ENCODE measurements at regions not wholly inside any gene's neighbourhood (a gene's known extent, or its start where the extent isn't known, plus 50 kb on each side); places are given as distances from the start of the nearest gene placed in this dataset.
"Not testable (repeated sequence)": the region's sequence is repeated elsewhere in the genome, so short reads cannot be mapped to it uniquely, and the experiment has no call there.

DNA sequence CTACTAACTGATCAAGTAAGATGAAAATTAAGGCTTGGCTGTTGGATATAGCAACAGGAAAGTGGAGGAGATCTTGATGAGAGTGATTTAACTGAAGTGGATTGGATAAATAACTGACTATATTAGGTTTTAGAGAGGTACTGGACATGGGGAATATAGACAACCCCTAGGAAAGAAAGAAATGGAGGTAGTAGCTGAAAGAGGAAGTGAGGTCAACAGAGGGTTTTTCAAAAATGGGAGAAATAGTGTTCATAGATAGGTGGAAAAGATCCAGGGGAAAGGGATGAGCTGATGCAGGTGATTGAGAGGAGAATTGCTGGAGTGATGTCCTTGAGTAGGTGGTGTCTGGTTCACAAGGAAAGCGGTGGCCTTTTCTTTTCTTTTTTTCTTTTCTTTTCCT lies 69.9 kb upstream of the PSME4 start:
- Mint-ChIP-seq H3K36me3 (ENCODE audit: unreplicated experiment) (peaks cover 3% of the 10 kb centered on the region), H3K9me3 (ENCODE audit: unreplicated experiment) (no peaks in the 10 kb centered on the region), H3K27ac (ENCODE audit: unreplicated experiment) (no peak overlapping the region), H3K4me3 (ENCODE audit: unreplicated experiment) (no peak overlapping the region), H3K4me1 (ENCODE audit: unreplicated experiment) (peaks cover 8% of the 10 kb centered on the region), H3K27me3 (ENCODE audit: unreplicated experiment) (no peaks in the 10 kb centered on the region)
- DNase-seq (ENCODE audit: extremely low spot score, unreplicated experiment) = no peak
- no peak for TF ChIP-seq CTCF (IDR thresholded peaks at IDR 0.05)

- no peak for DNase-seq (ENCODE audit: extremely low spot score, unreplicated experiment)
Measured at GRCh38 chr2:54040250-54040649, 69.5 kb upstream of the PSME4 start.

DNA sequence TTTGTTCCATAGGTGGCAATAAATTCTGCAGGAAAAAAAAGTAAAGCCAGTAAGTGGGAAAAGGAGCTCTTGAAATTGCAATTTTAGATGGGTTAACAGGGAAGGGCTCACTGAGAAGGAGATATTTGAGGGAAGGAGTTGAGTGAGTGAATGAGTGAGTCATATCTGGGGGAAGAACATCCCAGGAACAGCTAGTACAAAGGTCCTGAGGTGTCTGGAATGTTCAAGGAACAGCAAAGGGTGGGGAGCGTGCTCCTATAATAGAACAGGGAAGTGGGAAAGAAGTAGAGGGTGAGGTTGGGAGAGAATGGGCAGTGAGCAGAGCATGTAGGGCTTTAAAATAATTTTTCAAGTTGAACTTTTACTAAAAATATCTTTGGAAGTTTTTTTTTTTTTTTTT lies 68.0 kb upstream of the PSME4 start:
- H3K9me3 Mint-ChIP-seq (ENCODE audit: unreplicated experiment) = no peaks in the 10 kb centered on the region
- H3K4me3 Mint-ChIP-seq (ENCODE audit: unreplicated experiment) = no peak overlapping the region
- no peaks in the 10 kb centered on the region for H3K27me3 Mint-ChIP-seq (ENCODE audit: unreplicated experiment)
- peaks cover 8% of the 10 kb centered on the region for H3K4me1 Mint-ChIP-seq (ENCODE audit: unreplicated experiment)
- no peak overlapping the region for H3K27ac Mint-ChIP-seq (ENCODE audit: unreplicated experiment)
- DNase-seq (ENCODE audit: extremely low spot score, unreplicated experiment) = no peak
- no peak for TF ChIP-seq CTCF (IDR thresholded peaks at IDR 0.05)
- H3K36me3 Mint-ChIP-seq (ENCODE audit: unreplicated experiment) = peaks cover 3% of the 10 kb centered on the region

More at GRCh38 chr2:54040250-54040649, 69.5 kb upstream of the PSME4 start:
- Mint-ChIP-seq H3K4me3 (ENCODE audit: unreplicated experiment) (no peak overlapping the region), H3K4me1 (ENCODE audit: unreplicated experiment) (peaks cover 8% of the 10 kb centered on the region), H3K27me3 (ENCODE audit: unreplicated experiment) (no peaks in the 10 kb centered on the region), H3K9me3 (ENCODE audit: unreplicated experiment) (no peaks in the 10 kb centered on the region), H3K36me3 (ENCODE audit: unreplicated experiment) (peaks cover 3% of the 10 kb centered on the region), H3K27ac (ENCODE audit: unreplicated experiment) (no peak overlapping the region)
- TF ChIP-seq CTCF (IDR thresholded peaks at IDR 0.05) = no peak

- not testable (repeated sequence) for H3K4me1 Mint-ChIP-seq (ENCODE audit: unreplicated experiment); H3K27ac Mint-ChIP-seq (ENCODE audit: unreplicated experiment); DNase-seq (ENCODE audit: extremely low spot score, unreplicated experiment); H3K9me3 Mint-ChIP-seq (ENCODE audit: unreplicated experiment); H3K36me3 Mint-ChIP-seq (ENCODE audit: unreplicated experiment); H3K27me3 Mint-ChIP-seq (ENCODE audit: unreplicated experiment); H3K4me3 Mint-ChIP-seq (ENCODE audit: unreplicated experiment)
Measured at GRCh38 chr2:54031288-54031687, 60.5 kb upstream of the PSME4 start.

- H3K4me3 Mint-ChIP-seq (ENCODE audit: unreplicated experiment) = no peak overlapping the region
- H3K4me1 Mint-ChIP-seq (ENCODE audit: unreplicated experiment) = no peaks in the 10 kb centered on the region
- H3K9me3 Mint-ChIP-seq (ENCODE audit: unreplicated experiment) = no peaks in the 10 kb centered on the region
- H3K36me3 Mint-ChIP-seq (ENCODE audit: unreplicated experiment) = no peaks in the 10 kb centered on the region
- H3K27ac Mint-ChIP-seq (ENCODE audit: unreplicated experiment) = no peak overlapping the region
- no peaks in the 10 kb centered on the region for H3K27me3 Mint-ChIP-seq (ENCODE audit: unreplicated experiment)
- DNase-seq (ENCODE audit: extremely low spot score, unreplicated experiment) = no peak
- TF ChIP-seq CTCF (IDR thresholded peaks at IDR 0.05) = no peak
Measured at GRCh38 chr2:54030806-54031205, 60.0 kb upstream of the PSME4 start.

DNA sequence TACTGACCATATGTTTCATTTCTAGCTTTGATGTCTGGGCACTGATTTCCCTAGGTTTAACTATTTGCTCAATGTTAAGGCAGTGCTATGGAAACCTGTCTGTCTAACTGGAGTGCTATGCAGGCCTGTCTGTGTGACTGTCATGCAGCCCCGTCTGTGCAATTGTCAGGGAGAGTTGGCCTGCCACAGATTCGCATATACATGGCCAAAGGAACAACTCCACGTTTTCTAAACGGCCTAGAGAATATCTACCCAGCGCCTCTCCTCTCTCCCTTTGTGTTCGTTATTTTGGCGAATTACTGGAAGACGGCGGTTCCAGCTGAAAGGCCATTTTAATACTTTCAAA lies 59.6 kb upstream of the PSME4 start:
- H3K4me1 Mint-ChIP-seq (ENCODE audit: unreplicated experiment) = no peaks in the 10 kb centered on the region
- H3K27ac Mint-ChIP-seq (ENCODE audit: unreplicated experiment) = no peak overlapping the region
- no peak overlapping the region for H3K4me3 Mint-ChIP-seq (ENCODE audit: unreplicated experiment)
- no peaks in the 10 kb centered on the region for H3K36me3 Mint-ChIP-seq (ENCODE audit: unreplicated experiment)
- no peaks in the 10 kb centered on the region for H3K27me3 Mint-ChIP-seq (ENCODE audit: unreplicated experiment)
- no peaks in the 10 kb centered on the region for H3K9me3 Mint-ChIP-seq (ENCODE audit: unreplicated experiment)
- no peak for TF ChIP-seq CTCF (IDR thresholded peaks at IDR 0.05)
- no peak for DNase-seq (ENCODE audit: extremely low spot score, unreplicated experiment)

Data from osteocyte (in vitro differentiated cells).